HG03460 (cell line): ENCODE measurements at regions not wholly inside any gene's neighbourhood (a gene's known extent, or its start where the extent isn't known, plus 50 kb on each side); places are given as distances from the start of the nearest gene placed in this dataset.

Source experiments
- ATAC-seq: cut with Tn5 transposase; IDR thresholded peaks from one replicate; pipeline ENCODE4 v1.9.1; 2021; ENCODE audit not compliant: unreplicated experiment

GRCh38 chr2:226011716-226012450, 612.4 kb downstream of the NYAP2 start:
- ATAC-seq: no peak

- ATAC-seq: no peak
These were observed 602.9 kb downstream of the NYAP2 start for GRCh38 chr2:226002438-226002837.

GRCh38 chr2:226001716-226002115, 602.2 kb downstream of the NYAP2 start:
- no peak for ATAC-seq

GRCh38 chr2:225999692-226000091, 600.2 kb downstream of the NYAP2 start:
- no peak for ATAC-seq

- no peak for ATAC-seq
These were observed 599.1 kb downstream of the NYAP2 start for GRCh38 chr2:225998653-225999052.

GRCh38 chr2:225998116-225998515, 598.6 kb downstream of the NYAP2 start:
- no peak for ATAC-seq

- no peak for ATAC-seq
These were observed 596.9 kb downstream of the NYAP2 start for GRCh38 chr2:225996462-225996828.

GRCh38 chr2:225995796-225996461, 596.4 kb downstream of the NYAP2 start:
- ATAC-seq: no peak

GRCh38 chr2:225994748-225995405, 595.4 kb downstream of the NYAP2 start:
- ATAC-seq: no peak

- no peak for ATAC-seq
These were observed 593.9 kb downstream of the NYAP2 start for GRCh38 chr2:225993430-225993829.

GRCh38 chr2:225989809-225990208, 590.3 kb downstream of the NYAP2 start:
- no peak for ATAC-seq

GRCh38 chr2:225980372-225980771, 580.9 kb downstream of the NYAP2 start:
- no peak for ATAC-seq

GRCh38 chr2:225971433-225971832, 571.9 kb downstream of the NYAP2 start:
- no peak for ATAC-seq

- no peak for ATAC-seq
These were observed 549.4 kb downstream of the NYAP2 start for GRCh38 chr2:225948903-225949302.

GRCh38 chr2:225938991-225939390, 539.5 kb downstream of the NYAP2 start:
- ATAC-seq: no peak

GRCh38 chr2:225937625-225938187, 538.2 kb downstream of the NYAP2 start:
- no peak for ATAC-seq

GRCh38 chr2:225932811-225933413, 533.4 kb downstream of the NYAP2 start:
- no peak for ATAC-seq

GRCh38 chr2:225930687-225931086, 531.2 kb downstream of the NYAP2 start:
- ATAC-seq: no peak

- no peak for ATAC-seq
These were observed 521.2 kb downstream of the NYAP2 start for GRCh38 chr2:225920621-225921220.

GRCh38 chr2:225916692-225917091, 517.2 kb downstream of the NYAP2 start:
- no peak for ATAC-seq

- ATAC-seq: no peak
These were observed 511.5 kb downstream of the NYAP2 start for GRCh38 chr2:225911019-225911418.
